Suprapubic skin (tissue), 3 donors: ENCODE measurements at regions not wholly inside any gene's neighbourhood (a gene's known extent, or its start where the extent isn't known, plus 50 kb on each side); places are given as distances from the start of the nearest gene placed in this dataset.

ENCODE experiments used
- POLR2A ChIP-seq, 2 donors: fragments of 450-650 bp; IDR thresholded peaks; one replicate each; pipeline ENCODE4 v1.6.1; 2017; ENCODE audit warnings: antibody characterized with exemption in 2 of 2, mild to moderate bottlenecking in 2 of 2, moderate library complexity in 2 of 2
- TF ChIP-seq, protein P1 (sequence below), 2 donors: fragments of 200-600 bp in 1 of 2; fragments of 450-650 bp in 1 of 2; sonication (generic) in 1 of 2; IDR thresholded peaks; one replicate each; pipeline ENCODE4 v1.5.1; 2016 to 2019; ENCODE audit warnings: antibody characterized with exemption in 2 of 2, mild to moderate bottlenecking in 1 of 2, moderate library complexity in 1 of 2

DNA sequence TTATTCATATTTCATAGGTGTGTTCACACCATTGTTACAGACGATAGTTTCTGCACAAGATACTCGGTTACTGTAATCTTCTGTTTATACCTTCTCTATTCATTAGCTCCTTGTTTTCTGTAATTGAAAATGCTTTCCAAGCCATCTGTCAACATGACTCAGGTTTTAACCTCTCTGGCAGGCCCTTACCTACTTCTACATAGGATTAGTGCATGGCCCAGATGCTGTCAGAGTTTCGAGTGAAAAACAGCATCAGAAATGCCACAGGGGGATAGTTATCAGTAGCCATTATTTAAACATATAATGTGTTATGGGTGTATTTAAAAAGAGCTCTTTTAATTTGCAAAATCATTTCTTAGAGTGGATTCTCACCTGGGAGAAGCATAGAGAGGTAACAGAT, 596.4 kb downstream of the FBXO15 start:
- TF ChIP-seq, protein P1, sequence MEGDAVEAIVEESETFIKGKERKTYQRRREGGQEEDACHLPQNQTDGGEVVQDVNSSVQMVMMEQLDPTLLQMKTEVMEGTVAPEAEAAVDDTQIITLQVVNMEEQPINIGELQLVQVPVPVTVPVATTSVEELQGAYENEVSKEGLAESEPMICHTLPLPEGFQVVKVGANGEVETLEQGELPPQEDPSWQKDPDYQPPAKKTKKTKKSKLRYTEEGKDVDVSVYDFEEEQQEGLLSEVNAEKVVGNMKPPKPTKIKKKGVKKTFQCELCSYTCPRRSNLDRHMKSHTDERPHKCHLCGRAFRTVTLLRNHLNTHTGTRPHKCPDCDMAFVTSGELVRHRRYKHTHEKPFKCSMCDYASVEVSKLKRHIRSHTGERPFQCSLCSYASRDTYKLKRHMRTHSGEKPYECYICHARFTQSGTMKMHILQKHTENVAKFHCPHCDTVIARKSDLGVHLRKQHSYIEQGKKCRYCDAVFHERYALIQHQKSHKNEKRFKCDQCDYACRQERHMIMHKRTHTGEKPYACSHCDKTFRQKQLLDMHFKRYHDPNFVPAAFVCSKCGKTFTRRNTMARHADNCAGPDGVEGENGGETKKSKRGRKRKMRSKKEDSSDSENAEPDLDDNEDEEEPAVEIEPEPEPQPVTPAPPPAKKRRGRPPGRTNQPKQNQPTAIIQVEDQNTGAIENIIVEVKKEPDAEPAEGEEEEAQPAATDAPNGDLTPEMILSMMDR (IDR thresholded peaks at IDR 0.05): no peak
- no peak for TF ChIP-seq POLR2A (IDR thresholded peaks at IDR 0.05)
